Stimulated activated effector memory CD8-positive, alpha-beta T cell treated with anti-CD3 and anti-CD28 coated beads, Interleukin-12 subunit alpha, Interleukin-12 subunit beta, amount 100 ng/mL, for 72 hours (primary cell): ENCODE measurements at regions not wholly inside any gene's neighbourhood (a gene's known extent, or its start where the extent isn't known, plus 50 kb on each side); places are given as distances from the start of the nearest gene placed in this dataset.

Experiments
- ATAC-seq: fragments of 150-1000 bp; cut with Tn5 transposase; 2 replicates; pipeline ENCODE4 v1.10.0; 2021
- DNase-seq, 2 donors: peaks; one replicate each; pipeline ENCODE4 v3.0.0; 2021 to 2022; ENCODE audit warnings: low spot score in 2 of 2
- H3K27ac Mint-ChIP-seq: one replicate; pipeline ENCODE4 v1.8.0; 2022; ENCODE audit warnings: mild to moderate bottlenecking, mixed read lengths
- H3K36me3 Mint-ChIP-seq: one replicate; pipeline ENCODE4 v1.8.0; 2022; ENCODE audit warnings: mild to moderate bottlenecking, mixed read lengths
- H3K4me1 Mint-ChIP-seq: one replicate; pipeline ENCODE4 v1.8.0; 2022; ENCODE audit warnings: mixed read lengths
- H3K4me3 Mint-ChIP-seq: one replicate; pipeline ENCODE4 v1.8.0; 2022; ENCODE audit warnings: mild to moderate bottlenecking, mixed read lengths
- H3K9me3 Mint-ChIP-seq: one replicate; pipeline ENCODE4 v1.8.0; 2022; ENCODE audit warnings: mixed read lengths

GRCh38 chr4:126859872-126860271, 772.9 kb upstream of the INTU start:
- no peak for DNase-seq
- H3K27ac Mint-ChIP-seq, result no peak overlapping the region

GRCh38 chr4:126860308-126860707, 772.4 kb upstream of the INTU start:
- H3K4me3 Mint-ChIP-seq, result no peak overlapping the region
- no peak overlapping the region for H3K27ac Mint-ChIP-seq
- ATAC-seq, result no peak
- H3K4me1 Mint-ChIP-seq, result no peaks in the 10 kb centered on the region
- no peak for DNase-seq
- H3K9me3 Mint-ChIP-seq, result peaks cover 14% of the 10 kb centered on the region
- no peaks in the 10 kb centered on the region for H3K36me3 Mint-ChIP-seq

More at GRCh38 chr4:126859872-126860271, 772.9 kb upstream of the INTU start:
- peak; percentile 28 for ATAC-seq
- Mint-ChIP-seq H3K4me3 (no peak overlapping the region), H3K36me3 (no peaks in the 10 kb centered on the region), H3K9me3 (peaks cover 14% of the 10 kb centered on the region), H3K4me1 (no peaks in the 10 kb centered on the region)

GRCh38 chr4:126869967-126870366, 762.8 kb upstream of the INTU start:
- H3K36me3 Mint-ChIP-seq, result no peaks in the 10 kb centered on the region
- H3K9me3 Mint-ChIP-seq, result peaks cover 30% of the 10 kb centered on the region
- no peaks in the 10 kb centered on the region for H3K4me1 Mint-ChIP-seq
- H3K4me3 Mint-ChIP-seq, result no peak overlapping the region
- H3K27ac Mint-ChIP-seq, result no peak overlapping the region
- no peak for ATAC-seq
- DNase-seq, result no peak

GRCh38 chr4:126871810-126872209, 760.9 kb upstream of the INTU start:
- DNase-seq, result no peak
- Mint-ChIP-seq H3K4me1 (no peaks in the 10 kb centered on the region), H3K9me3 (peaks cover 30% of the 10 kb centered on the region), H3K27ac (no peak overlapping the region), H3K36me3 (no peaks in the 10 kb centered on the region), H3K4me3 (no peak overlapping the region)
- no peak for ATAC-seq

- no peaks in the 10 kb centered on the region for H3K36me3 Mint-ChIP-seq
- no peaks in the 10 kb centered on the region for H3K4me1 Mint-ChIP-seq
- ATAC-seq (no peak), DNase-seq (no peak)
- peaks cover 28% of the 10 kb centered on the region for H3K9me3 Mint-ChIP-seq
- H3K27ac Mint-ChIP-seq, result no peak overlapping the region
- H3K4me3 Mint-ChIP-seq, result no peak overlapping the region
Observed at GRCh38 chr4:126874533-126874932, 758.2 kb upstream of the INTU start.

GRCh38 chr4:126888968-126889367, 743.8 kb upstream of the INTU start:
- peaks cover 7% of the 10 kb centered on the region for H3K9me3 Mint-ChIP-seq
- H3K4me1 Mint-ChIP-seq, result no peaks in the 10 kb centered on the region
- no peak for DNase-seq
- H3K36me3 Mint-ChIP-seq, result no peaks in the 10 kb centered on the region
- no peak overlapping the region for H3K27ac Mint-ChIP-seq
- H3K4me3 Mint-ChIP-seq, result no peak overlapping the region
- no peak for ATAC-seq

GRCh38 chr4:126890383-126890782, 742.4 kb upstream of the INTU start:
- peaks cover 10% of the 10 kb centered on the region for H3K9me3 Mint-ChIP-seq
- no peaks in the 10 kb centered on the region for H3K4me1 Mint-ChIP-seq
- DNase-seq (no peak), ATAC-seq (no peak)
- H3K4me3 Mint-ChIP-seq, result no peak overlapping the region
- no peak overlapping the region for H3K27ac Mint-ChIP-seq
- no peaks in the 10 kb centered on the region for H3K36me3 Mint-ChIP-seq

GRCh38 chr4:126890994-126891393, 741.8 kb upstream of the INTU start:
- H3K9me3 Mint-ChIP-seq, result peaks cover 10% of the 10 kb centered on the region
- H3K4me3 Mint-ChIP-seq, result no peak overlapping the region
- no peaks in the 10 kb centered on the region for H3K36me3 Mint-ChIP-seq
- no peak overlapping the region for H3K27ac Mint-ChIP-seq
- H3K4me1 Mint-ChIP-seq, result no peaks in the 10 kb centered on the region
- DNase-seq (no peak), ATAC-seq (no peak)

- Mint-ChIP-seq H3K9me3 (peaks cover 22% of the 10 kb centered on the region), H3K36me3 (no peaks in the 10 kb centered on the region), H3K4me1 (no peaks in the 10 kb centered on the region), H3K27ac (no peak overlapping the region), H3K4me3 (no peak overlapping the region)
- no peak for ATAC-seq
- DNase-seq, result no peak
Observed at GRCh38 chr4:126894963-126895362, 737.8 kb upstream of the INTU start.

- DNase-seq (no peak), ATAC-seq (no peak)
- no peaks in the 10 kb centered on the region for H3K36me3 Mint-ChIP-seq
Observed at GRCh38 chr4:126895988-126896570, 736.7 kb upstream of the INTU start.

GRCh38 chr4:126897038-126897437, 735.7 kb upstream of the INTU start:
- H3K27ac Mint-ChIP-seq, result no peak overlapping the region
- H3K4me1 Mint-ChIP-seq, result no peaks in the 10 kb centered on the region
- no peak overlapping the region for H3K4me3 Mint-ChIP-seq
- DNase-seq (no peak), ATAC-seq (no peak)
- H3K36me3 Mint-ChIP-seq, result no peaks in the 10 kb centered on the region
- H3K9me3 Mint-ChIP-seq, result peaks cover 18% of the 10 kb centered on the region

More at GRCh38 chr4:126895988-126896570, 736.7 kb upstream of the INTU start:
- no peak overlapping the region for H3K4me3 Mint-ChIP-seq
- no peak overlapping the region for H3K27ac Mint-ChIP-seq
- H3K4me1 Mint-ChIP-seq, result no peaks in the 10 kb centered on the region
- H3K9me3 Mint-ChIP-seq, result peaks cover 21% of the 10 kb centered on the region

- peaks cover 18% of the 10 kb centered on the region for H3K9me3 Mint-ChIP-seq
- DNase-seq (no peak), ATAC-seq (no peak)
- no peaks in the 10 kb centered on the region for H3K36me3 Mint-ChIP-seq
- no peak overlapping the region for H3K4me3 Mint-ChIP-seq
- no peaks in the 10 kb centered on the region for H3K4me1 Mint-ChIP-seq
- H3K27ac Mint-ChIP-seq, result no peak overlapping the region
Observed at GRCh38 chr4:126898815-126899214, 733.9 kb upstream of the INTU start.

- H3K4me3 Mint-ChIP-seq, result no peak overlapping the region
- ATAC-seq (no peak), DNase-seq (no peak)
- no peak overlapping the region for H3K27ac Mint-ChIP-seq
- no peaks in the 10 kb centered on the region for H3K36me3 Mint-ChIP-seq
- no peaks in the 10 kb centered on the region for H3K4me1 Mint-ChIP-seq
- H3K9me3 Mint-ChIP-seq, result peaks cover 15% of the 10 kb centered on the region
Observed at GRCh38 chr4:126899331-126899801, 733.4 kb upstream of the INTU start.

- Mint-ChIP-seq H3K36me3 (no peaks in the 10 kb centered on the region), H3K27ac (no peak overlapping the region), H3K9me3 (peaks cover 9% of the 10 kb centered on the region), H3K4me1 (no peaks in the 10 kb centered on the region), H3K4me3 (no peak overlapping the region)
- ATAC-seq (no peak), DNase-seq (no peak)
Observed at GRCh38 chr4:126906466-126906865, 726.3 kb upstream of the INTU start.

GRCh38 chr4:126907389-126907788, 725.4 kb upstream of the INTU start:
- peaks cover 11% of the 10 kb centered on the region for H3K9me3 Mint-ChIP-seq
- H3K4me1 Mint-ChIP-seq, result no peaks in the 10 kb centered on the region
- H3K4me3 Mint-ChIP-seq, result no peak overlapping the region
- no peak overlapping the region for H3K27ac Mint-ChIP-seq
- ATAC-seq, result no peak
- H3K36me3 Mint-ChIP-seq, result no peaks in the 10 kb centered on the region
- DNase-seq, result no peak

GRCh38 chr4:126916049-126916625, 716.6 kb upstream of the INTU start:
- Mint-ChIP-seq H3K4me1 (no peaks in the 10 kb centered on the region), H3K36me3 (no peaks in the 10 kb centered on the region), H3K4me3 (no peak overlapping the region), H3K27ac (no peak overlapping the region), H3K9me3 (peaks cover 27% of the 10 kb centered on the region)
- DNase-seq (no peak), ATAC-seq (no peak)
